GM12878 (cell line): ENCODE measurements at regions not wholly inside any gene's neighbourhood (a gene's known extent, or its start where the extent isn't known, plus 50 kb on each side); places are given as distances from the start of the nearest gene placed in this dataset.

Source experiments
- ATAC-seq: fragments of 200-7000 bp; cut with Tn5 transposase; 3 replicates; pipeline ENCODE4 v1.9.1; 2020; ENCODE audit warnings: mild to moderate bottlenecking, moderate library complexity
- BruUV-seq: library from RNA; stranded (reverse); fragments of 400-500 nt; replicated peaks from 2 replicates; lab custom pipeline; 2021; lab: Mats Ljungman, UMichigan
- CTCF ChIA-PET: fragments of 300-600 bp; sonication (Branson Sonifier 250); formaldehyde crosslinking; extraction: SDS; loops from one replicate; lab custom pipeline; 2021; ENCODE audit warnings: inconsistent platforms; lab: Yijun Ruan, JAX
- POLR2A ChIA-PET: fragments of 350-600 bp; formaldehyde crosslinking; extraction: SDS; loops from one replicate; lab custom pipeline; 2021; ENCODE audit warnings: inconsistent platforms; lab: Charles Lee
- RAD21 ChIA-PET: fragments of 300-600 bp; sonication (Branson Sonifier 250); formaldehyde crosslinking; loops from one replicate; lab custom pipeline; 2023; ENCODE audit warnings: antibody characterized with exemption; ENCODE audit not compliant: unreplicated experiment; lab: Charles Lee
- SMC1A ChIA-PET: fragments of 300-600 bp; sonication (Branson Sonifier 250); formaldehyde crosslinking; loops from one replicate; lab custom pipeline; 2023; ENCODE audit not compliant: unreplicated experiment, uncharacterized antibody; lab: Charles Lee
- DNase-seq: peaks from one replicate; pipeline ENCODE4 v3.0.0-alpha.2; 2011; ENCODE audit warnings: low read depth, low spot score
- FAIRE-seq: peaks from 3 replicates; lab custom pipeline; 2011; peaks lifted over from hg19 to GRCh38; lab: Jason Lieb, UNC
- H2AFZ ChIP-seq: 2 replicates; pipeline ENCODE4 v1.6.0; 2011; ENCODE audit warnings: low read depth, low read length, control low read depth; ENCODE audit not compliant: control insufficient read depth
- H3K27ac ChIP-seq: 2 replicates; pipeline ENCODE4 v1.5.1; 2011; ENCODE audit warnings: control low read depth; ENCODE audit not compliant: control insufficient read depth, insufficient read depth
- H3K27me3 ChIP-seq, 2 experiments: replicated peaks in 1 of 2; 2 replicates each; pipeline versions ENCODE4 v1.6.0 to v1.6.1; 2011; ENCODE audit warnings: low read length in 1 of 2; ENCODE audit not compliant: control insufficient read depth in 2 of 2, insufficient read depth in 2 of 2
- H3K36me3 ChIP-seq, 2 experiments: 2 replicates each; pipeline ENCODE4 v1.5.1; 2011; ENCODE audit warnings: low read length in 1 of 2; ENCODE audit not compliant: control insufficient read depth in 2 of 2, insufficient read depth in 2 of 2
- H3K4me1 ChIP-seq: 2 replicates; pipeline ENCODE4 v1.6.1; 2011; ENCODE audit warnings: mild to moderate bottlenecking, low read length, moderate library complexity, mixed read lengths; ENCODE audit not compliant: control insufficient read depth, insufficient read depth
- H3K4me2 ChIP-seq: 2 replicates; pipeline ENCODE4 v1.6.0; 2011; ENCODE audit warnings: control low read depth; ENCODE audit not compliant: control insufficient read depth, insufficient read depth
- H3K4me3 ChIP-seq: fragments of 200-600 bp; sonication (generic); 2 replicates; pipeline ENCODE4 v1.5.1; 2016
- H3K79me2 ChIP-seq: 2 replicates; pipeline ENCODE4 v1.6.0; 2011; ENCODE audit warnings: low read length; ENCODE audit not compliant: control insufficient read depth, insufficient read depth
- H3K9ac ChIP-seq: 2 replicates; pipeline ENCODE4 v1.8.0; 2011; ENCODE audit warnings: low read length, control low read depth, mixed read lengths; ENCODE audit not compliant: control insufficient read depth, insufficient read depth
- H3K9me3 ChIP-seq: replicated peaks from 3 replicates; pipeline ENCODE4 v1.5.1; 2011; ENCODE audit warnings: mild to moderate bottlenecking, low read length; ENCODE audit not compliant: control insufficient read depth, insufficient read depth
- H4K20me1 ChIP-seq: 2 replicates; pipeline ENCODE4 v1.6.0; 2011; ENCODE audit not compliant: control insufficient read depth, insufficient read depth
- BCL11A ChIP-seq: IDR thresholded peaks from 2 replicates; pipeline ENCODE4 v1.6.1; 2011; ENCODE audit warnings: low read depth, low read length
- CBX3 ChIP-seq: fragments of 200-600 bp; sonication (generic); IDR thresholded peaks from 2 replicates; pipeline ENCODE4 v1.6.1; 2016; ENCODE audit warnings: low read depth, borderline replicate concordance
- CHD1 ChIP-seq: IDR thresholded peaks from 2 replicates; pipeline ENCODE4 v1.6.1; 2012; ENCODE audit warnings: low read depth, low read length, improper control_type of control experiment
- CREM ChIP-seq: IDR thresholded peaks from 2 replicates; pipeline ENCODE4 v1.6.1; 2014; ENCODE audit warnings: antibody characterized with exemption, low read depth
- E4F1 ChIP-seq: fragments of 450-650 bp; IDR thresholded peaks from 2 replicates; pipeline ENCODE4 v1.6.1; 2018; ENCODE audit warnings: borderline replicate concordance, mild to moderate bottlenecking; ENCODE audit not compliant: partially characterized antibody
- ESRRA ChIP-seq: IDR thresholded peaks from 2 replicates; pipeline ENCODE4 v1.6.1; 2012; ENCODE audit warnings: mild to moderate bottlenecking, low read length, improper control_type of control experiment
- HDAC2 ChIP-seq: fragments of 200-600 bp; sonication (generic); IDR thresholded peaks from 2 replicates; pipeline ENCODE4 v1.6.1; 2017
- HDAC6 ChIP-seq: fragments of 200-600 bp; sonication (generic); IDR thresholded peaks from one replicate; pipeline ENCODE4 v1.8.0; 2017; ENCODE audit warnings: antibody characterized with exemption; ENCODE audit not compliant: unreplicated experiment
- IKZF2 ChIP-seq, 2 experiments: fragments of 450-650 bp; IDR thresholded peaks; 2 replicates each; pipeline ENCODE4 v1.6.1; 2017; ENCODE audit warnings: mild to moderate bottlenecking in 2 of 2, moderate library complexity in 2 of 2
- KDM1A ChIP-seq: fragments of 200-600 bp; sonication (generic); IDR thresholded peaks from 2 replicates; pipeline ENCODE4 v1.6.1; 2016; ENCODE audit warnings: borderline replicate concordance
- RBBP5 ChIP-seq: fragments of 200-600 bp; sonication (generic); conservative IDR thresholded peaks from 2 replicates; pipeline ENCODE4 v1.6.1; 2016
- RELA ChIP-seq: fragments of 450-650 bp; IDR thresholded peaks from 2 replicates; pipeline ENCODE4 v1.8.0; 2014; ENCODE audit warnings: borderline replicate concordance; ENCODE audit not compliant: partially characterized antibody
- SPI1 ChIP-seq: IDR thresholded peaks from 2 replicates; pipeline ENCODE4 v1.6.1; 2011; ENCODE audit warnings: low read depth, mild to moderate bottlenecking, low read length, moderate library complexity, borderline replicate concordance; ENCODE audit not compliant: insufficient read depth
- SRF ChIP-seq, 2 experiments: IDR thresholded peaks; 2 replicates each; pipeline ENCODE4 v1.6.1; 2011; ENCODE audit warnings: low read depth in 2 of 2, low read length in 2 of 2, mild to moderate bottlenecking in 1 of 2, moderate library complexity in 1 of 2
- TCF12 ChIP-seq: IDR thresholded peaks from 2 replicates; pipeline ENCODE4 v1.6.1; 2011; ENCODE audit warnings: low read depth, mild to moderate bottlenecking, low read length
- WRNIP1 ChIP-seq: IDR thresholded peaks from 2 replicates; pipeline ENCODE4 v1.6.1; 2011; ENCODE audit warnings: low read depth, low read length, improper control_type of control experiment, borderline replicate concordance
- WGBS: methylation state at CpG from one replicate; pipeline ENCODE4 v1.1.6; 2016; ENCODE audit warnings: low lambda C conversion rate; ENCODE audit not compliant: insufficient replicate concordance, insufficient coverage; ENCODE audit errors: missing lambda C conversion rate; 5-methylcytosine and 5-hydroxymethylcytosine counted together
- in situ Hi-C: fragments of 300-500 bp; cut with MboI; formaldehyde crosslinking; loops from 9 replicates; pipeline ENCODE4 v1.14.3; 2018; ENCODE audit warnings: mixed read lengths
- intact Hi-C: fragments of 100-400 bp; cut with micrococcal nuclease; formaldehyde crosslinking; loops from one replicate; pipeline ENCODE4 v1.14.2; 2022; ENCODE audit not compliant: unreplicated experiment
- TF ChIP-seq, protein P1 (sequence below): fragments of 450-650 bp; IDR thresholded peaks from 2 replicates; pipeline ENCODE4 v1.6.1; 2017; ENCODE audit warnings: borderline replicate concordance

- Histone ChIP-seq H3K27me3 (no peaks in the 10 kb centered on the region), H2AFZ (no peak overlapping the region), H3K27ac (no peak overlapping the region), H3K4me1 (no peaks in the 10 kb centered on the region), H3K4me2 (no peak overlapping the region), H3K79me2 (no peaks in the 10 kb centered on the region), H3K9me3 (no peaks in the 10 kb centered on the region; the same call in 2 of the 3 replicates), H3K36me3 (no peaks in the 10 kb centered on the region), H4K20me1 (no peaks in the 10 kb centered on the region), H3K9ac (no peak overlapping the region), H3K4me3 (no peak overlapping the region)
- ATAC-seq (no peak), FAIRE-seq (no peak), DNase-seq (no peak)
- no TSS peak for BruUV-seq
- POLR2A ChIA-PET, result no interaction called here
- RAD21 ChIA-PET, result no interaction called here
- CTCF ChIA-PET, result no interaction called here
- 14% methylated on average over 7 of the region's 7 CpGs for WGBS
- SMC1A ChIA-PET, result no interaction called here
- in situ Hi-C loops, result no loop called here
- intact Hi-C loops, result no loop called here
- TF ChIP-seq E4F1 (no peak), TCF12 (no peak), SPI1 (no peak), BCL11A (no peak), RELA (no peak), CBX3 (no peak), WRNIP1 (no peak), SRF (IDR thresholded peaks at IDR 0.05; ENCODE audit: low read depth in 2 of 2, low read length in 2 of 2) (no peak), CHD1 (no peak), KDM1A (no peak), HDAC6 (no peak), CREM (no peak), RBBP5 (no peak), ESRRA (no peak), HDAC2 (no peak), IKZF2 (IDR thresholded peaks at IDR 0.05) (no peak)
- TF ChIP-seq, protein P1, sequence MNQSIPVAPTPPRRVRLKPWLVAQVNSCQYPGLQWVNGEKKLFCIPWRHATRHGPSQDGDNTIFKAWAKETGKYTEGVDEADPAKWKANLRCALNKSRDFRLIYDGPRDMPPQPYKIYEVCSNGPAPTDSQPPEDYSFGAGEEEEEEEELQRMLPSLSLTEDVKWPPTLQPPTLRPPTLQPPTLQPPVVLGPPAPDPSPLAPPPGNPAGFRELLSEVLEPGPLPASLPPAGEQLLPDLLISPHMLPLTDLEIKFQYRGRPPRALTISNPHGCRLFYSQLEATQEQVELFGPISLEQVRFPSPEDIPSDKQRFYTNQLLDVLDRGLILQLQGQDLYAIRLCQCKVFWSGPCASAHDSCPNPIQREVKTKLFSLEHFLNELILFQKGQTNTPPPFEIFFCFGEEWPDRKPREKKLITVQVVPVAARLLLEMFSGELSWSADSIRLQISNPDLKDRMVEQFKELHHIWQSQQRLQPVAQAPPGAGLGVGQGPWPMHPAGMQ, result no peak
These were observed 759.0 kb upstream of the SOX9 start for GRCh38 chr17:71361656-71362450.
